GM04504 (cell line): ENCODE measurements at regions not wholly inside any gene's neighbourhood (a gene's known extent, or its start where the extent isn't known, plus 50 kb on each side); places are given as distances from the start of the nearest gene placed in this dataset.

Experiments used
- DNase-seq: peaks from one replicate; pipeline ENCODE4 v3.0.0-alpha.2; 2012; ENCODE audit warnings: low read depth

GRCh38 chr18:72181241-72181764 lies 362.8 kb downstream of the CBLN2 start:
- DNase-seq, result no peak

GRCh38 chr18:72180689-72181088 lies 363.5 kb downstream of the CBLN2 start:
- DNase-seq, result no peak

DNA sequence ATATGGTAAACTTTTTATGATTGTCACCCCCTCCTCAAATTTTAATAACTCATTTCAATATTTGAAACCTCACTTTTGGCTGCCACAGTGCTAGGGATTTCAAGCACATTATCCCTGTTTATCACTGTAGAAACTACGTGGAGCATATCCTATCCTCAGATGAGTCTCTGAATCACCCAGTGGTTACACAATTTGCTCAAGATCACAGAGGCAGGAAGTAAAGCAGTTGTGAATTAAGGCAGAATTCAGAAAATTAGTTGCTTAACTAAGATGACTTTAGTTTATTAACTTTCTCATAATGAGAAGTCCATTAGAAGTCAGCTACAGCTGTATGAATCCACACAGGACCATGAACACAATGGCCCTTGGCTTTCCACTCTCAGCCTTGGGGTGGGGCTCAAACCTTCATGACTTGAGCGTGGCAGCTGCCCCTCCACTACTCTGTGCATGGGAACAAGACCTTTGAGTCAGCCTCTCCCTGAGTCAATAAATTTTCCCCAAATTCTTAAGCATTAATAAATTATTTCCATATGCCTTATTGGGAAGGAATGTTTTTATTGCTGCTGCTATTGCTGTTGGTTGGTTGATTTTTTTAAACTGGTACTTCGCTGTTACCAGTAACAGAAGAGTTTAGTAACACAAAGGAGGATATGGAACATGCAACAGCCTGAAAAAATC lies 369.0 kb downstream of the CBLN2 start:
- peak; percentile 12 for DNase-seq

- DNase-seq, result no peak
Observed at GRCh38 chr18:72171596-72171995, 372.5 kb downstream of the CBLN2 start.

DNA sequence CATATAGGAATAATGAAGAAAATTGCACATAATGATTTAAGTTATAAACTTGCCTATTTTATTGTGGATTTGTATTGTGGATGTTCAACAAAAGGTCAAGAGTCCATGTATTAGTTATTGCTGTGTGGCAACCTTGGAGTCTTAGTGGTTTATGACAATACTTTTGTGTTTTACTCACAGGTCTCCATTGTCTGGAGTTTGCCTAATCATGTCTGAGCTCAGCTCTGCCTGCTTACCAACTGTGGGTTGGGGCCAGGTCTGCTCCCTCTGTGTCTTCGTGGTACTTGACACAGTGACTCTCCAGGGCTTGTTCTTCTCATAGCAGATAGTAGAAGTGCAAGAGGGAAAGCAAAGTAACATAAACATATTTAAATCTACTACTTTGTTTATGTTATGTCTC lies 382.5 kb downstream of the CBLN2 start:
- peak; percentile 3 for DNase-seq

GRCh38 chr18:72160510-72161445 lies 383.4 kb downstream of the CBLN2 start:
- no peak for DNase-seq

GRCh38 chr18:72155327-72155726 lies 388.8 kb downstream of the CBLN2 start:
- DNase-seq, result no peak

GRCh38 chr18:72154926-72155325 lies 389.2 kb downstream of the CBLN2 start:
- DNase-seq, result no peak

GRCh38 chr18:72152935-72153334 lies 391.2 kb downstream of the CBLN2 start:
- no peak for DNase-seq

DNA sequence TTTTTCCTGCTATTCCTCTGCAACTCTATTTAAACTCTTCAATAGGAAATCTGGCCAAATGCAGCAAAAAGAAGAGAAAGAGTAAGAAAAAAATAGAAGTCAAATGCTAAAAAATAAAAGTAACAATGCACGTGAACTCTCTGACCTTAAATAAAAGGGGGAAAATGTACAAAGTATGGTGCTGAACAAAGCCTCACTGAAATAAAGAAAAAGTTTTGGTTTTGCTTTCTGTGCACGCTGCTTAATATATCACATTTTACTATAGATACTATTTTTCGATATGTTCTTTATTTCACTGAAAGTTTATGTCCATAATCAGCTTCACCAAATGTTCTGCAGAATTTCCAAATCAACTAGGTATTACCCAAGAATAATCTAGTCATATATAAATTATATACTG lies 396.3 kb downstream of the CBLN2 start:
- DNase-seq, result no peak

- no peak for DNase-seq
Observed at GRCh38 chr18:72140007-72140406, 404.1 kb downstream of the CBLN2 start.

GRCh38 chr18:72128649-72129048 lies 415.5 kb downstream of the CBLN2 start:
- DNase-seq, result no peak

DNA sequence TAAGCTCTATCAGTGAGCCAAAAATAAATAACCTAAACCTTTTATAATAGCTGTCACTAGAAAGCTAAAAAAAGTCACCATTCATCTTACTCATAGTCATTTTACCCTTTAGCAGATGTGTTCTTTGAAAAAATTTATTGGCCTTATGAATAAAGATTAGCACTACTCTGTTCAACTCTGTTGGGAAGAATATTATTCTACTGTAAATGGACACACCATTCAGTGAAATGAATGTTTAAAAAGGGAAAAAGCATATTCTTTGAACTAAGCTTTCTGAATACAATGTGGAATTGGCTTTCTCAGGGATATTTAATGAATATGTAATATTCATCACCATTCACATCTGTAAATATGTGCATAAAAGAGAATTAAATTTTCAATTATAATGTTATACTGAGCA lies 422.0 kb downstream of the CBLN2 start:
- no peak for DNase-seq

- DNase-seq, result no peak
Observed at GRCh38 chr18:72119082-72119481, 425.1 kb downstream of the CBLN2 start.

DNA sequence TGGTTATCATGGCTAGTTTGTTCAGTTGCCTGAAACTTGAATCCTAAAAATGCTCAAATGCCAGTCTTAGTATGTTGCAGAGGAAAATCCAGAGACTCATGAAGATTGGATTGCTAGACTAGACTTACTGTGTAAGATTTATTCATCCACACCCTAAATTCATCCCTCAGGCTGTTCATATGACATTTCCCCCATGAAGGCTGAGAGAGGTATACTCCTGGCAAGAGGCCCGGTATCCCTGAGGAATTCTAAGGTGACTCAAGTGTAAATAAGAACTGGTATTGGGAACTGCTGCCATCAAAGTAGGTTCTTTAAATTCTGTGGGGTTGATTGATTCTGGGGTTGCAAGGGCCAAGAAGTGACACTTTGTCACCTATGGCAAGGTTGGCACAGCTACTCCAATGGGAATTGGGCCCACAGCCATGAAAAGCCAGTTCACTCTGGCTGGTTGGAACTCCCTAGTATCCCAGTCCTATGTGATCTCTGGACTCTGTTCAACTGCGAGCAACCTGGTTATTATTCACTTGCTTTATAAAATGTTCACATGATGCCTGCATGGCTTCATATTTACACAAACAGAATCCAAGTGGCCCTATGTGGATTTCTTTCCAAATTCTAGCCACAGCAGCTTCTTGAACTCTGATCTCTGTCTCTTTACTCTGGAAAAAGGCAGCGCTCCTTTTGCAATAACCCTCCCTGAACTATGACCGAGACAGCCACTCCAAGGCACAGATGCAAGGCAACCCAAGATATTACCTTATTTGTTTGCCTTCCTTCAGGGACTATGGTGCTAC lies 429.1 kb downstream of the CBLN2 start:
- DNase-seq, result no peak

- no peak for DNase-seq
Observed at GRCh38 chr18:72107647-72108383, 436.3 kb downstream of the CBLN2 start.

DNA sequence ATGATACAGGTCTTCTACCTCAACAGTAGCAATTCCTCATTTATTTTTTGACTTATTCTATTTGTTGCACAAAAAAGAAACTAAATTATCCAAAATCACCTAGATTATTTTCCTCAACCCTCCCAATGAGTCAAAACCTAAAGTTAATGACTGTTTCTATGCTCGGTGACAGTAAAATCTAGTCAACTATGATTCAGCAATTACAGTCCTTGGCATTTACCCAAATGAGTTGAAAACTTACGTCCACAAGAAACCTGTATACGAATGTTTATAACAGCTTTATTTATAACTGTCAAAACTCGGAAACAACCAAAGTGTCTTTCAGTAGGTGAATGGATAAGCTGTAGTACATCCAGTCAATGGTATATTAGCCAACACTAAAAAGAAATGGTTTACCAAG lies 439.3 kb downstream of the CBLN2 start:
- no peak for DNase-seq

- DNase-seq, result no peak
Observed at GRCh38 chr18:72102412-72102811, 441.7 kb downstream of the CBLN2 start.

- no peak for DNase-seq
Observed at GRCh38 chr18:72100465-72101004, 443.6 kb downstream of the CBLN2 start.

- DNase-seq, result no peak
Observed at GRCh38 chr18:72091369-72091768, 452.8 kb downstream of the CBLN2 start.

DNA sequence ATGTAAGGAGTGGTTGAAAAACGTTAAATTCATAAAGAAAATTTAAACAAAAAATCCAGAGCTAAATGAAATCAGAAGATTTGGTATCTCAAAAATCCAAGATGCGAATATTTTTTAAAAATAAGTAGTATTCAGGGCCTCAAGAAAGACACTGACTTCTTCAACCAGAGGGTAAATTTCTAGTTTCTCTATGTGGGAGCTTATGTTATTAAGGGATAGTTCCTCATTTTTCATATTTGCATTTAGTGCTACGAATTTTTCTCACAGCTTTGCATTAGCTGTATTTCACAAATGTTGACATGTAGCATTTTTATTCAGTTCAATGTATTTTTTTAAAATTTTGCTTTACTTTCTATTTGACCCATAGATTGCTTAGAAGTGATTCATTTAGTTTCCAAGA lies 454.7 kb downstream of the CBLN2 start:
- no peak for DNase-seq
